IPS-20b (cell line): ENCODE measurements at regions not wholly inside any gene's neighbourhood (a gene's known extent, or its start where the extent isn't known, plus 50 kb on each side); places are given as distances from the start of the nearest gene placed in this dataset.
A peak's percentile ranks its signal among the peaks of the same experiment; 100 is the strongest.
"Not testable (repeated sequence)": the region's sequence is repeated elsewhere in the genome, so short reads cannot be mapped to it uniquely, and the experiment has no call there.

Experiments used
- H3K27ac ChIP-seq: one replicate; pipeline ENCODE4 v1.5.1; 2013; ENCODE audit warnings: low read length
- H3K27me3 ChIP-seq: 2 replicates; pipeline ENCODE4 v1.6.1; 2013; ENCODE audit warnings: mild to moderate bottlenecking, low read length, inconsistent platforms; ENCODE audit not compliant: insufficient read depth
- H3K36me3 ChIP-seq: 2 replicates; pipeline ENCODE4 v1.6.1; 2013; ENCODE audit warnings: low read depth, mild to moderate bottlenecking, inconsistent platforms, low read length, moderate library complexity; ENCODE audit not compliant: insufficient read depth
- H3K4me1 ChIP-seq: 2 replicates; pipeline ENCODE4 v1.6.1; 2013; ENCODE audit warnings: mild to moderate bottlenecking, control low read depth, inconsistent platforms, low read length, moderate library complexity; ENCODE audit not compliant: insufficient read depth
- H3K4me3 ChIP-seq: 2 replicates; pipeline ENCODE4 v1.5.1; 2013; ENCODE audit warnings: mild to moderate bottlenecking, low read length, inconsistent platforms
- H3K9ac ChIP-seq: 2 replicates; pipeline ENCODE4 v1.6.1; 2013; ENCODE audit warnings: low read depth, mild to moderate bottlenecking, inconsistent platforms, low read length, moderate library complexity
- H3K9me3 ChIP-seq: 2 replicates; pipeline ENCODE4 v1.6.1; 2013; ENCODE audit warnings: mild to moderate bottlenecking, low read depth, low read length, inconsistent platforms; ENCODE audit not compliant: insufficient read depth

- H3K27me3 ChIP-seq: peaks cover 64% of the 10 kb centered on the region
- not testable (repeated sequence) for H3K4me3 ChIP-seq, H3K9ac ChIP-seq, H3K9me3 ChIP-seq, H3K36me3 ChIP-seq, H3K27ac ChIP-seq, H3K4me1 ChIP-seq
Observed at GRCh38 chr9:41075671-41076070, 52.8 kb downstream of the FOXD4L6 start.

- peaks cover 59% of the 10 kb centered on the region for H3K27me3 ChIP-seq
- H3K4me1 ChIP-seq, H3K9ac ChIP-seq, H3K36me3 ChIP-seq, H3K9me3 ChIP-seq, H3K27ac ChIP-seq: not testable (repeated sequence)
- peak overlapping the region; percentile 67 for H3K4me3 ChIP-seq
Observed at GRCh38 chr9:41074356-41074942, 54.0 kb downstream of the FOXD4L6 start.

GRCh38 chr9:41073471-41074243 lies 54.8 kb downstream of the FOXD4L6 start:
- Histone ChIP-seq H3K27me3 (peaks cover 56% of the 10 kb centered on the region), H3K4me3 (peak overlapping the region; percentile 67; the same call in 1 of the 2 replicates)
- not testable (repeated sequence) for H3K4me1 ChIP-seq, H3K9me3 ChIP-seq, H3K27ac ChIP-seq, H3K36me3 ChIP-seq, H3K9ac ChIP-seq

- not testable (repeated sequence) for H3K27me3 ChIP-seq, H3K9me3 ChIP-seq, H3K9ac ChIP-seq, H3K27ac ChIP-seq, H3K36me3 ChIP-seq, H3K4me1 ChIP-seq, H3K4me3 ChIP-seq
Observed at GRCh38 chr9:41064125-41064795, 64.2 kb downstream of the FOXD4L6 start.

GRCh38 chr9:41063243-41063642 lies 65.2 kb downstream of the FOXD4L6 start:
- H3K27ac ChIP-seq: not testable (repeated sequence)

GRCh38 chr9:41059603-41060002 lies 68.9 kb downstream of the FOXD4L6 start:
- not testable (repeated sequence) for H3K27me3 ChIP-seq, H3K27ac ChIP-seq, H3K4me3 ChIP-seq, H3K9ac ChIP-seq, H3K4me1 ChIP-seq, H3K9me3 ChIP-seq, H3K36me3 ChIP-seq

More at GRCh38 chr9:41063243-41063642, 65.2 kb downstream of the FOXD4L6 start:
- H3K27me3 ChIP-seq, H3K9me3 ChIP-seq, H3K9ac ChIP-seq, H3K36me3 ChIP-seq, H3K4me3 ChIP-seq, H3K4me1 ChIP-seq: not testable (repeated sequence)

GRCh38 chr9:41053666-41054363 lies 74.7 kb downstream of the FOXD4L6 start:
- H3K4me1 ChIP-seq, H3K4me3 ChIP-seq, H3K9ac ChIP-seq, H3K27me3 ChIP-seq, H3K9me3 ChIP-seq, H3K27ac ChIP-seq, H3K36me3 ChIP-seq: not testable (repeated sequence)

- not testable (repeated sequence) for H3K9ac ChIP-seq, H3K27me3 ChIP-seq, H3K36me3 ChIP-seq, H3K4me3 ChIP-seq, H3K9me3 ChIP-seq, H3K27ac ChIP-seq, H3K4me1 ChIP-seq
Observed at GRCh38 chr9:41048672-41049071, 79.8 kb downstream of the FOXD4L6 start.

- not testable (repeated sequence) for H3K27ac ChIP-seq, H3K27me3 ChIP-seq, H3K36me3 ChIP-seq, H3K9me3 ChIP-seq, H3K4me3 ChIP-seq, H3K9ac ChIP-seq, H3K4me1 ChIP-seq
Observed at GRCh38 chr9:41047792-41048191, 80.7 kb downstream of the FOXD4L6 start.

GRCh38 chr9:41044930-41045329 lies 83.6 kb downstream of the FOXD4L6 start:
- H3K27ac ChIP-seq, H3K36me3 ChIP-seq, H3K9me3 ChIP-seq, H3K9ac ChIP-seq, H3K4me3 ChIP-seq, H3K27me3 ChIP-seq, H3K4me1 ChIP-seq: not testable (repeated sequence)

GRCh38 chr9:41043433-41043832 lies 85.0 kb downstream of the FOXD4L6 start:
- H3K4me1 ChIP-seq, H3K36me3 ChIP-seq, H3K27ac ChIP-seq, H3K9ac ChIP-seq, H3K4me3 ChIP-seq, H3K27me3 ChIP-seq, H3K9me3 ChIP-seq: not testable (repeated sequence)

- H3K27me3 ChIP-seq, H3K9ac ChIP-seq, H3K36me3 ChIP-seq, H3K4me1 ChIP-seq, H3K4me3 ChIP-seq, H3K27ac ChIP-seq, H3K9me3 ChIP-seq: not testable (repeated sequence)
Observed at GRCh38 chr9:41042111-41042510, 86.4 kb downstream of the FOXD4L6 start.
